ENCODE measurements at regions not wholly inside any gene's neighbourhood (a gene's known extent, or its start where the extent isn't known, plus 50 kb on each side); places are given as distances from the start of the nearest gene placed in this dataset.

DNA sequence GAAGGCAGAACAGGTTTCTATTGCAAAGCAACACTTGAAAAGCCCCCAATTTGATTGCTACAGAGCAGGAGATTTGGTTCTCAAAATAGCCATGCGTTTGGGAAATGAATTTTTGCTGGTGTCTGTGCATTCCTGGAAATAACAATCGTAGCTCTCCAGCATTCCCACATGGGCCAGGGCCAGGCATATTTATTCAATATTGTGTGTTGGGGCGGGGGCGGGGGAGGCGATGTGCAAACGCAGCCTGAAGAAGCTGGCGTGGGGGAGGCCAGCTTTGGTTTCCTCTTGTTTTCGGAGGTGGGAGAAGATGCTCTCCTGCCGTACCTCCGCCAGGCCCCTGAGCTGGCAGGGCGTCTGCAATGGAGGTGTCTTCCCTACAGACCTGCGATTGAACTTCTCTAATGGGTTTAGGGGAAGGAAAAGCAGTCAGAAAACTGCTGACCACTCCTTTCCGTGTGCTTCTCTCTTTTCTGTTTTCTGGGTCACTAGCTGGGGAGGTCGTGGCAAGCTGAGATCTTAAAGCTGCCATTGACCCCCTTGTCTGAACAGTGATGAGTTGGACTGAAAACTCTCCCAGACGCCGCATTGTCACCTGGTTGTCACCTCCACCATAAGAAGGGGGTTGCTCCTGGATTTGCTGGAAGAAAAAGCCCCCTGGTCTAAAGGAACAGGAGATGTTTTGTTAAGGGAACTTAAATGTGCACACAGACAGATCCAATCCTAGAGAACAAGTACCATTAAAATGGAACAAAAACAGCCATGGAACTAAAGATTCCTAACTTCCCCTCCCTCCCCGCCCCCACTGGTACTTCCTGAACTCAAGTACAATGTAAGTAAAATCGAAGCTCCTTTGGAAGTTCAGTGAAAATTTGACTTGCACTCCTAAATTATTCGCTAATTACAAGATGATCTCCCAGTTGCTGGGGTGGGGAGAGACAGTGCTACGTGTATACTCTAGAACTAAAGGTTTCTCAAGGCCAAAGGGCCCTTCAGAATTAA, 56.4 kb upstream of the HABP2 start:
- no peaks in the 10 kb centered on the region for H3K9me2 ChIP-seq (ENCODE audit: insufficient read depth)
- ChIA-PET CTCF (no interaction called here), RAD21 (ENCODE audit: low non-redundant PET in 1 of 2, low total read pairs in 2 of 2, uncharacterized antibody in 2 of 2, unreplicated experiment in 2 of 2) (no interaction called here), POLR2A (no interaction called here)
- H3K4me2 ChIP-seq (ENCODE audit: low read length) = no peak overlapping the region
- H3K27me3 ChIP-seq (ENCODE audit: insufficient read depth, low read length) = peaks cover 23% of the 10 kb centered on the region; the same call in 1 of the 2 replicates
- H3K4me3 ChIP-seq (replicated peaks in 1 of 2; ENCODE audit: low read depth in 1 of 2, low read length in 2 of 2) = no peak overlapping the region
- TF ChIP-seq, protein P1, sequence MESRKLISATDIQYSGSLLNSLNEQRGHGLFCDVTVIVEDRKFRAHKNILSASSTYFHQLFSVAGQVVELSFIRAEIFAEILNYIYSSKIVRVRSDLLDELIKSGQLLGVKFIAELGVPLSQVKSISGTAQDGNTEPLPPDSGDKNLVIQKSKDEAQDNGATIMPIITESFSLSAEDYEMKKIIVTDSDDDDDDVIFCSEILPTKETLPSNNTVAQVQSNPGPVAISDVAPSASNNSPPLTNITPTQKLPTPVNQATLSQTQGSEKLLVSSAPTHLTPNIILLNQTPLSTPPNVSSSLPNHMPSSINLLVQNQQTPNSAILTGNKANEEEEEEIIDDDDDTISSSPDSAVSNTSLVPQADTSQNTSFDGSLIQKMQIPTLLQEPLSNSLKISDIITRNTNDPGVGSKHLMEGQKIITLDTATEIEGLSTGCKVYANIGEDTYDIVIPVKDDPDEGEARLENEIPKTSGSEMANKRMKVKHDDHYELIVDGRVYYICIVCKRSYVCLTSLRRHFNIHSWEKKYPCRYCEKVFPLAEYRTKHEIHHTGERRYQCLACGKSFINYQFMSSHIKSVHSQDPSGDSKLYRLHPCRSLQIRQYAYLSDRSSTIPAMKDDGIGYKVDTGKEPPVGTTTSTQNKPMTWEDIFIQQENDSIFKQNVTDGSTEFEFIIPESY (IDR thresholded peaks at IDR 0.05; ENCODE audit: extremely low read depth, insufficient replicate concordance, low read length) = no peak
- no peak for TF ChIP-seq FOSL1 (IDR thresholded peaks at IDR 0.05; ENCODE audit: low read depth)
- no peak for TF ChIP-seq SP1 (IDR thresholded peaks at IDR 0.05; ENCODE audit: low read depth)
- no peak for TF ChIP-seq SRF (IDR thresholded peaks at IDR 0.05; ENCODE audit: low read depth)
- TF ChIP-seq POLR2A (IDR thresholded peaks at IDR 0.05; ENCODE audit: borderline replicate concordance, extremely low read depth, insufficient read depth, insufficient read length) = no peak
- TF ChIP-seq SIN3A (IDR thresholded peaks at IDR 0.05; ENCODE audit: low read depth) = no peak
- TF ChIP-seq POLR2AphosphoS5 (IDR thresholded peaks at IDR 0.05; ENCODE audit: low read depth, low read length) = no peak
- TF ChIP-seq EGR1 (IDR thresholded peaks at IDR 0.05; ENCODE audit: low read depth) = no peak
- TF ChIP-seq, protein P2, sequence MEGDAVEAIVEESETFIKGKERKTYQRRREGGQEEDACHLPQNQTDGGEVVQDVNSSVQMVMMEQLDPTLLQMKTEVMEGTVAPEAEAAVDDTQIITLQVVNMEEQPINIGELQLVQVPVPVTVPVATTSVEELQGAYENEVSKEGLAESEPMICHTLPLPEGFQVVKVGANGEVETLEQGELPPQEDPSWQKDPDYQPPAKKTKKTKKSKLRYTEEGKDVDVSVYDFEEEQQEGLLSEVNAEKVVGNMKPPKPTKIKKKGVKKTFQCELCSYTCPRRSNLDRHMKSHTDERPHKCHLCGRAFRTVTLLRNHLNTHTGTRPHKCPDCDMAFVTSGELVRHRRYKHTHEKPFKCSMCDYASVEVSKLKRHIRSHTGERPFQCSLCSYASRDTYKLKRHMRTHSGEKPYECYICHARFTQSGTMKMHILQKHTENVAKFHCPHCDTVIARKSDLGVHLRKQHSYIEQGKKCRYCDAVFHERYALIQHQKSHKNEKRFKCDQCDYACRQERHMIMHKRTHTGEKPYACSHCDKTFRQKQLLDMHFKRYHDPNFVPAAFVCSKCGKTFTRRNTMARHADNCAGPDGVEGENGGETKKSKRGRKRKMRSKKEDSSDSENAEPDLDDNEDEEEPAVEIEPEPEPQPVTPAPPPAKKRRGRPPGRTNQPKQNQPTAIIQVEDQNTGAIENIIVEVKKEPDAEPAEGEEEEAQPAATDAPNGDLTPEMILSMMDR (IDR thresholded peaks at IDR 0.05 in 2 of 3, conservative IDR thresholded peaks at IDR 0.05 in 1 of 3; ENCODE audit: borderline replicate concordance in 1 of 3, insufficient read depth in 1 of 3, low read depth in 2 of 3, low read length in 2 of 3) = no peak
- DNase-seq (ENCODE audit: low read depth, low spot score) = no peak
- H3K36me3 ChIP-seq (ENCODE audit: control insufficient read depth in 1 of 2, insufficient read depth in 2 of 2, low read length in 2 of 2) = no peaks in the 10 kb centered on the region
- H3K9me3 ChIP-seq (ENCODE audit: control insufficient read depth in 1 of 2, insufficient read depth in 1 of 2, low read depth in 1 of 2, low read length in 2 of 2) = no peaks in the 10 kb centered on the region
- no TSS peak for BruUV-seq (replicated peaks)
- no peaks in the 10 kb centered on the region for H3K79me2 ChIP-seq (ENCODE audit: insufficient read depth, low read length)
- H2AFZ ChIP-seq (ENCODE audit: low read depth, low read length, poor library complexity, severe bottlenecking) = no peak overlapping the region
- ATAC-seq = no peak
- no peak overlapping the region for H3K27ac ChIP-seq (ENCODE audit: low read depth, low read length)
- no peak overlapping the region for H3K9ac ChIP-seq (ENCODE audit: low read length)
- intact Hi-C loops (cut with micrococcal nuclease) = no loop called here
- no peaks in the 10 kb centered on the region for H4K20me1 ChIP-seq (ENCODE audit: insufficient read depth)
- no peaks in the 10 kb centered on the region; a peak in 1 of 4 replicates for H3K4me1 ChIP-seq (ENCODE audit: control insufficient read depth in 1 of 2, insufficient read depth in 2 of 2, low read length in 2 of 2)
